Gastroesophageal sphincter (tissue), 2 donors: ENCODE measurements at regions not wholly inside any gene's neighbourhood (a gene's known extent, or its start where the extent isn't known, plus 50 kb on each side); places are given as distances from the start of the nearest gene placed in this dataset.

Experiments used
- EP300 ChIP-seq: sonication (generic); formaldehyde crosslinking; IDR thresholded peaks from one replicate; pipeline ENCODE4 v1.6.1; 2017; ENCODE audit warnings: antibody characterized with exemption, mild to moderate bottlenecking
- POLR2A ChIP-seq, 2 donors: fragments of 450-650 bp; IDR thresholded peaks; one replicate each; pipeline ENCODE4 v1.6.1; 2017; ENCODE audit warnings: antibody characterized with exemption in 2 of 2, mild to moderate bottlenecking in 2 of 2, moderate library complexity in 1 of 2
- POLR2AphosphoS5 ChIP-seq: sonication (generic); formaldehyde crosslinking; IDR thresholded peaks from one replicate; pipeline ENCODE4 v1.6.1; 2017; ENCODE audit warnings: antibody characterized with exemption

DNA sequence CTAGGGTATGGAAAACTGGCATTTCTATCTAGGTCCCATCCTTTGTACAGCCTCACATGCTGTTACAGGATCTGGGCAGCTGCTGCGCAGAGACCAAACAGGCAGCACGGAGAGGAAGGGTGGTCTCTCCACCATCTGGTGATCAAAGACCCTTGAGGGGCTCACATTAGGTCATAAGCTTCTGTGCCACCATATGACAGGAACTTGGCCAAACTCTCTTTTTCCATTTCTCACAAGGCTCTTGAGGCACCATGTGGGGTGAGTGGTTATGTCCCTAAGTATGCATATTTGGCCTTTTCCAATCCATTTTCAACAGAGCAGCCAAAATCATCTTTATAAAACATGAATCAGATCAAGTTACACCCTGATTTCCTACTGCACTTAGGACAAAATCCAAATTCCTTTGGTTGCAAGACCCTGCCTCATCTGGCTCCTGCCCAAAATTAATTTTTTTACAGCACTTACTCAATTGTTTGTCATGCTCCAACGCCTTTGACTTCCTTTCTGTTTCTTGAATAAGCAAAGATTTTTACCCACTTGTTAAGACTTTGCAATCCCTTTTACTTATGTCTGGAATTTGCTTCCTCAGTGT lies 730.0 kb downstream of the MAT2B start:
- TF ChIP-seq POLR2A (IDR thresholded peaks at IDR 0.05): no peak
- TF ChIP-seq EP300: no peak
- TF ChIP-seq POLR2AphosphoS5: no peak
